GM20000 (cell line): ENCODE measurements at regions not wholly inside any gene's neighbourhood (a gene's known extent, or its start where the extent isn't known, plus 50 kb on each side); places are given as distances from the start of the nearest gene placed in this dataset.

Source experiments
- DNase-seq: peaks from one replicate; pipeline ENCODE4 v3.0.0; 2012; ENCODE audit warnings: low spot score
- CTCF ChIP-seq: IDR thresholded peaks from 2 replicates; pipeline ENCODE4 v1.5.1; 2012; ENCODE audit warnings: mild to moderate bottlenecking, control low read depth; ENCODE audit errors: extremely low read depth, missing control alignments

GRCh38 chrX:16516232-16516876, 133.6 kb upstream of the S100G start:
- no peak for DNase-seq
- TF ChIP-seq CTCF = no peak

- TF ChIP-seq CTCF = no peak
- no peak for DNase-seq
These were observed 132.8 kb upstream of the S100G start for GRCh38 chrX:16517039-16517605.

GRCh38 chrX:16518131-16518530, 131.8 kb upstream of the S100G start:
- no peak for TF ChIP-seq CTCF
- no peak for DNase-seq

- TF ChIP-seq CTCF = no peak
These were observed 125.6 kb upstream of the S100G start for GRCh38 chrX:16524316-16524715.

GRCh38 chrX:16526003-16526402, 124.0 kb upstream of the S100G start:
- no peak for TF ChIP-seq CTCF
- no peak for DNase-seq

More at GRCh38 chrX:16524316-16524715, 125.6 kb upstream of the S100G start:
- no peak for DNase-seq

GRCh38 chrX:16528620-16529019, 121.3 kb upstream of the S100G start:
- TF ChIP-seq CTCF = no peak
- no peak for DNase-seq
